T-cell (primary cell): ENCODE measurements at regions not wholly inside any gene's neighbourhood (a gene's known extent, or its start where the extent isn't known, plus 50 kb on each side); places are given as distances from the start of the nearest gene placed in this dataset.

ENCODE experiments used
- ATAC-seq, 4 experiments: fragments of 200-7000 bp in 3 of 4; fragments of 150-1000 bp in 1 of 4; cut with Tn5 transposase; replicated peaks in 1 of 4; 1 replicate in 3 of 4; 2 replicates in 1 of 4; pipeline ENCODE4 v1.10.0; 2021; ENCODE audit warnings: moderate library complexity in 3 of 4, mild to moderate bottlenecking in 2 of 4, moderate number of reproducible peaks in 1 of 4
- CTCF ChIA-PET, 2 donors: fragments of 300-600 bp; sonication (Branson Sonifier 250); formaldehyde crosslinking; loops; one replicate each; lab custom pipeline; 2022; ENCODE audit warnings: antibody characterized with exemption in 2 of 2; lab: Charles Lee
- POLR2A ChIA-PET, 2 donors: fragments of 300-600 bp; sonication (Branson Sonifier 250); formaldehyde crosslinking; loops; one replicate each; lab custom pipeline; 2022; ENCODE audit warnings: antibody characterized with exemption in 2 of 2; lab: Charles Lee
- DNase-seq, 35 experiments: peaks; one replicate each; pipeline versions ENCODE4 v3.0.0 to v3.0.0-alpha.2; 2013 to 2023
- H3K27ac ChIP-seq: one replicate; pipeline ENCODE4 v1.5.1; 2013; ENCODE audit warnings: low read length
- H3K27me3 ChIP-seq, 2 experiments: replicated peaks in 1 of 2; 1 replicate in 1 of 2; 2 replicates in 1 of 2; pipeline versions ENCODE4 v1.6.1 to v1.7.0; 2013; ENCODE audit warnings: low read length in 1 of 2, mixed read lengths in 1 of 2; ENCODE audit not compliant: control insufficient read depth in 2 of 2, insufficient read depth in 2 of 2; ENCODE audit errors: extremely low read depth in 1 of 2
- H3K36me3 ChIP-seq, 2 donors: 1 replicate in 1 of 2; 2 replicates in 1 of 2; pipeline versions ENCODE4 v1.6.1 to v1.7.0; 2013; ENCODE audit warnings: low read length in 1 of 2; ENCODE audit not compliant: control insufficient read depth in 2 of 2, insufficient read depth in 1 of 2; ENCODE audit errors: extremely low read depth in 1 of 2
- H3K4me1 ChIP-seq, 2 experiments: 1 replicate in 1 of 2; 2 replicates in 1 of 2; pipeline versions ENCODE4 v1.6.1 to v1.7.0; 2013; ENCODE audit warnings: low read length in 2 of 2, mixed read lengths in 1 of 2; ENCODE audit not compliant: insufficient read depth in 2 of 2, control insufficient read depth in 1 of 2; ENCODE audit errors: extremely low read depth in 1 of 2
- H3K4me3 ChIP-seq, 2 donors: 1 replicate in 1 of 2; 2 replicates in 1 of 2; pipeline versions ENCODE4 v1.5.1 to v1.7.0; 2013; ENCODE audit warnings: mild to moderate bottlenecking in 2 of 2, low read length in 1 of 2, moderate library complexity in 1 of 2; ENCODE audit not compliant: control insufficient read depth in 1 of 2; ENCODE audit errors: extremely low read depth in 1 of 2
- H3K9me3 ChIP-seq: 2 replicates; pipeline ENCODE4 v1.7.0; 2013
- H3K27ac Mint-ChIP-seq, 2 donors: one replicate each; pipeline ENCODE4 v1.8.0; 2020 to 2021; ENCODE audit warnings: mild to moderate bottlenecking in 2 of 2, mixed read lengths in 2 of 2
- H3K27me3 Mint-ChIP-seq, 2 donors: one replicate each; pipeline ENCODE4 v1.8.0; 2021 to 2022; ENCODE audit warnings: mixed read lengths in 2 of 2
- H3K36me3 Mint-ChIP-seq: one replicate; pipeline ENCODE4 v1.8.0; 2021; ENCODE audit warnings: mixed read lengths
- H3K4me1 Mint-ChIP-seq, 3 donors: one replicate each; pipeline ENCODE4 v1.8.0; 2020 to 2022; ENCODE audit warnings: mixed read lengths in 3 of 3, mild to moderate bottlenecking in 1 of 3
- H3K4me3 Mint-ChIP-seq, 3 donors: one replicate each; pipeline ENCODE4 v1.8.0; 2020 to 2022; ENCODE audit warnings: mild to moderate bottlenecking in 3 of 3, mixed read lengths in 3 of 3, moderate library complexity in 3 of 3
- H3K9me3 Mint-ChIP-seq, 3 donors: one replicate each; pipeline ENCODE4 v1.8.0; 2020 to 2022; ENCODE audit warnings: mixed read lengths in 3 of 3
- WGBS: methylation state at CpG from one replicate; pipeline ENCODE4 v1.1.5; 2013; ENCODE audit warnings: missing lambda C conversion rate; ENCODE audit not compliant: insufficient coverage; 5-methylcytosine and 5-hydroxymethylcytosine counted together

DNA sequence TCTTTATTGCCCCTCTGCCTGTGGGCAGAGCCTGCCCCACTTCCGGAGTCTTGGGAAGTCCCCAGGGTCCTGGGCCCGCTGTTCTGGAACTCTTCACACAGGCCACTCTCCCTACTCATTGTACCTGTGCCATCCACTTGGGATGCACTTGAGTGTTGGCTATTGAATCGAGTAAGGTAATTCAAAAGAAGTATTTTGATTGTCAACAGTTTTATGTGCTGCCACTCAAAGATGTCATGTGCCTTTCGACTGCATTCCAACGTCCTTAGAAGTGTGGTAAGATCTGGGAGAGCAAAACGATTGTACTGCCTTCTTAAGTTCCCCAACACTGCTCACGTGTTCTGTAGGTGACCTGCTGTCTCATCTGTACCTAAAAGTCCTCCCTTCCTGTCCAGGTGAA, 77.0 kb upstream of the SMIM21 start:
- no peaks in the 10 kb centered on the region for H3K9me3 Mint-ChIP-seq
- Histone ChIP-seq H3K4me3 (no peak overlapping the region), H3K27me3 (peaks cover 0 to 10% of the 10 kb centered on the region in 2 experiments), H3K27ac (no peak overlapping the region), H3K36me3 (no peaks in the 10 kb centered on the region), H3K4me1 (no peaks in the 10 kb centered on the region), H3K9me3 (no peaks in the 10 kb centered on the region)
- CTCF ChIA-PET: no interaction called here
- H3K36me3 Mint-ChIP-seq: no peaks in the 10 kb centered on the region
- H3K4me3 Mint-ChIP-seq: no peak overlapping the region
- no peak overlapping the region for H3K27ac Mint-ChIP-seq
- POLR2A ChIA-PET: no interaction called here
- peaks cover 29 to 47% of the 10 kb centered on the region in 2 donors for H3K27me3 Mint-ChIP-seq
- DNase-seq (no peak), ATAC-seq (no peak)
- WGBS: 56% methylated on average over 3 of the region's 7 CpGs
- H3K4me1 Mint-ChIP-seq: no peaks in the 10 kb centered on the region

DNA sequence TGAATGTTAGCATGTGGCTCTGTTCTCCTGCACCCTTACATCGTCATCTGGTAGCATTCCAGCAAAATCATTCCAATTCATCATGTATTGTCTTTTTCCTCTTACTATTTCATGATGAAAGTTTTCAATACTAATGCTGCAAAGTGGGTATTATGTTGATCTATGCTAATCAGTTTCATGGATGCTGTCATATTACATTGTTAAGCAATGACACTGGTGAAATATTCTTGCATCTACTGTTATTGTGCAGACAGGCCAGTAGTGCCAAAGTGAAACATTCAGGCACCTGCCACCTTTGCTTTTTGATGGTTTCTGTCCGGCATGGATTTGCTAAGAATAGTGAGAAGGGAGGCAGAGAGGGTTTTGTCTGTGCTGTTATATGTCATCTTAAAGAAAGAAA, 76.1 kb upstream of the SMIM21 start:
- POLR2A ChIA-PET: interaction anchor here in 1 of 2 donors (0.6 kb wide), 1 partner anchor 426 kb away, joined by 5 read pairs; no protein-coding TSS in a partner anchor
- no peak overlapping the region for H3K4me3 ChIP-seq
- ATAC-seq: no peak
- no peaks in the 10 kb centered on the region for H3K4me1 ChIP-seq
- Mint-ChIP-seq H3K27me3 (peaks cover 33 to 53% of the 10 kb centered on the region in 2 donors), H3K36me3 (no peaks in the 10 kb centered on the region), H3K4me1 (no peaks in the 10 kb centered on the region), H3K9me3 (no peaks in the 10 kb centered on the region), H3K4me3 (no peak overlapping the region), H3K27ac (no peak overlapping the region)
- H3K27me3 ChIP-seq: peaks cover 0 to 5% of the 10 kb centered on the region in 2 experiments
- H3K9me3 ChIP-seq: no peaks in the 10 kb centered on the region
- WGBS: 100% methylated on average over 1 of the region's 2 CpGs
- H3K27ac ChIP-seq: no peak overlapping the region
- no peak for DNase-seq
- no peaks in the 10 kb centered on the region for H3K36me3 ChIP-seq
- CTCF ChIA-PET: no interaction called here

DNA sequence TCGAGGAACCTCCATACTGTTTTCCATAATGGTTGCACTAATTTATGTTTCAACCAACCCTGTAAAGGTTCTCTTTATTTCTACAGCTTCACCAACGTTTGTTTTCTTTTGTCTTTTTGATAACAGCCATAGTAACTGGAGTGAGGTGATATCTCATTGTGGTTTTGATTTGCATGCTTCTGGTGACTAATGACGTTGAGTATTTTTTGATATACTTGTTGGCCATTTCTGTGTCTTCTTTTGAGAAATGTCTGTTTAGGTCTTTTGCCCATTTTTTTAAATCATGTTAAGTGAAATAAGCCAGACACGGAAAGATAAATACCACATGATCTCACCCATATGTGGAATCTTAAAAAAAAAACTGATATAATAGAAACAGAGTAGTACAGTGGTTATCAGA, 74.8 kb upstream of the SMIM21 start:
- ChIA-PET CTCF (no interaction called here), POLR2A (no interaction called here)
- Histone ChIP-seq H3K4me1 (no peaks in the 10 kb centered on the region), H3K36me3 (no peaks in the 10 kb centered on the region), H3K27me3 (peaks cover 0 to under 1% of the 10 kb centered on the region in 2 experiments), H3K4me3 (no peak overlapping the region), H3K27ac (no peak overlapping the region), H3K9me3 (no peaks in the 10 kb centered on the region)
- no peak for DNase-seq
- Mint-ChIP-seq H3K9me3 (no peaks in the 10 kb centered on the region), H3K4me3 (no peak overlapping the region), H3K27ac (no peak overlapping the region), H3K36me3 (no peaks in the 10 kb centered on the region), H3K4me1 (no peaks in the 10 kb centered on the region), H3K27me3 (peaks cover 39 to 49% of the 10 kb centered on the region in 2 donors)
- WGBS: no CpG with 5 or more reads among the region's 4 CpGs
- no peak for ATAC-seq

DNA sequence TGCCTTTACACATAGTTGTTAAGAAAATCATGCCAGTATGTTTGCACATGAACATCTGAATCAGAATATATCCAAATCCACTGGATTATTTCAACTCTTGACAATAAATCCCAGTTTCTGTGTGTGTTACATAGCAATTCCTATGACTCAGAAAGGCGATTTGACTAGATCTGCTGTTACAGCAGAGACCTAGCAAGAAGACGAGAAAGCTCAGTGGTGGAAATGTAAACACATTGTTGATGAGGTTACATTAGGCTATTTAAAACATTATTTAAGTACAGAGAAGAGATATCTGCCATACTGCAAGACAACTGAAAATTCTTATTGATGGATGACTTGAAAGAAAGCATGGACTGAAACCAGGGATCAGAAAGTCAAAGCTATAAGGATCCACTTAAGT, 73.0 kb upstream of the SMIM21 start:
- H3K27me3 ChIP-seq: peaks cover 0 to 4% of the 10 kb centered on the region in 2 experiments
- no peaks in the 10 kb centered on the region for H3K36me3 Mint-ChIP-seq
- H3K4me1 Mint-ChIP-seq: no peaks in the 10 kb centered on the region
- H3K36me3 ChIP-seq: no peaks in the 10 kb centered on the region
- no peaks in the 10 kb centered on the region for H3K9me3 Mint-ChIP-seq
- peaks cover 33 to 51% of the 10 kb centered on the region in 2 donors for H3K27me3 Mint-ChIP-seq
- no peak overlapping the region for H3K27ac ChIP-seq
- H3K4me3 ChIP-seq: no peak overlapping the region
- ATAC-seq: no peak
- ChIA-PET POLR2A (no interaction called here), CTCF (no interaction called here)
- no peaks in the 10 kb centered on the region for H3K4me1 ChIP-seq
- H3K27ac Mint-ChIP-seq: no peak overlapping the region
- no peak overlapping the region for H3K4me3 Mint-ChIP-seq
- DNase-seq: no peak
- no peaks in the 10 kb centered on the region for H3K9me3 ChIP-seq
- WGBS: 60% methylated on average over 1 of the region's 2 CpGs

DNA sequence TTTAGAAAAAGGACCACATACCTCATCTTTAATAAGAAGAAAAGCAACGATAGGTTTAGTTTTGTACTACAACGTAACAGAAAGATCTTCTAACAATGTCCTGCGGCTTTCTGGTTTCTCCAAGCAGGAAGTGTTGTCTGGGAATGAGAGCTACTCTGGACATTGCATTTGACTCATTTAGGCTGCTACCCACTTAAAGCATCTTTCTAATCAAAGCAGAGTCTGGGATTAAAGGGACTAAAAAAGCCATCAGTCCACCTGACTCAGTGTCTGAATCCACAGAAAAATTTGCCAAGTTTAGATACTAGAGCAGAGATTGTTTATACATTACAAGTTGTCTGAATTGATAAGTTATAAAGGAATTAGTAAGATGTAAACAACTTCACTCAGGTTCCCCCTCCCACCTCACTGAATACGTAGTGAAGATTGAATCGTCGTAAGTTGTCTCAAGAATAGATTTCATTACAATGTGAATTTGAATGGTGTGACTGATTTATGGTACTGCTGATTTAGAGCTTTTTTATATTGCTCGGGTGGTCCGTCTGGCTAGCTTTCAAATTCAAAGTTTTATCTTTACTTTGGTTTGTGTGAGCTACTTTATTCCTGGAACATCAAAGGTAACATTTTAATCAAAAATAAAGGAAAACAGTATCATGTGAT, 70.2 kb upstream of the SMIM21 start:
- H3K4me1 ChIP-seq: no peaks in the 10 kb centered on the region
- no peak overlapping the region for H3K27ac ChIP-seq
- Mint-ChIP-seq H3K27me3 (peaks cover 28 to 37% of the 10 kb centered on the region in 2 donors), H3K27ac (no peak overlapping the region), H3K4me3 (no peak overlapping the region), H3K9me3 (no peaks in the 10 kb centered on the region), H3K36me3 (no peaks in the 10 kb centered on the region), H3K4me1 (no peaks in the 10 kb centered on the region)
- H3K4me3 ChIP-seq: no peak overlapping the region
- H3K9me3 ChIP-seq: no peaks in the 10 kb centered on the region
- WGBS: no CpG with 5 or more reads among the region's 8 CpGs
- no peaks in the 10 kb centered on the region for H3K36me3 ChIP-seq
- CTCF ChIA-PET: interaction anchor here in 1 of 2 donors (0.7 kb wide), 1 partner anchor 168 kb away, joined by 4 read pairs; no protein-coding TSS in a partner anchor
- peaks cover 0 to 9% of the 10 kb centered on the region in 2 experiments for H3K27me3 ChIP-seq
- no peak for DNase-seq
- POLR2A ChIA-PET: interaction anchor here (0.6 to 0.9 kb wide), 3 partner anchors 14 to 1809 kb away, joined by 3 read pairs; no protein-coding TSS in a partner anchor
- ATAC-seq: no peak

DNA sequence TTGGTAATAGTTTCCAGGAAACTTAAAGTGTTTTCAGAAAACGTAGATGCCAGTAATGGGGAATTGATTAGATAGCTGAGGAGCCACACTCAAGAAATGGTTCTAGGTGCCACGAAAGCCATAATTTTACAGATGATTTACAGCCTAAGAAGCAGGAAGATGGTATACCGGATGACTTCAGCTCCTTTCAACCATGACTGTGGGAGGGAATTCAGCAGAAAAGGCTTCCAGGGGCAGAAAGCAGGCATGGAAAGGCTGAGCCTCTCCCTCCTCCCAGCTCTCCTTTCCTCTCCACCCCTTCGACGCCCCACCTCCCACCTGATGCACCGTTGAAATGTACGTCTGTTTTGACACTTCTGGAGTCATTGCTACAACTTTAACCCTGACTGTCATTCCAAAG, 68.6 kb upstream of the SMIM21 start:
- no peak overlapping the region for H3K27ac ChIP-seq
- H3K4me1 ChIP-seq: no peaks in the 10 kb centered on the region
- H3K27ac Mint-ChIP-seq: no peak overlapping the region
- CTCF ChIA-PET: no interaction called here
- peaks cover 26 to 36% of the 10 kb centered on the region in 2 donors for H3K27me3 Mint-ChIP-seq
- H3K36me3 Mint-ChIP-seq: no peaks in the 10 kb centered on the region
- WGBS: 74% methylated on average over 6 of the region's 7 CpGs
- H3K27me3 ChIP-seq: peaks cover 0 to 9% of the 10 kb centered on the region in 2 experiments
- no peak overlapping the region for H3K4me3 Mint-ChIP-seq
- H3K4me3 ChIP-seq: no peak overlapping the region
- no peaks in the 10 kb centered on the region for H3K9me3 ChIP-seq
- DNase-seq (no peak), ATAC-seq (no peak)
- H3K4me1 Mint-ChIP-seq: no peaks in the 10 kb centered on the region
- POLR2A ChIA-PET: no interaction called here
- H3K36me3 ChIP-seq: no peaks in the 10 kb centered on the region
- H3K9me3 Mint-ChIP-seq: no peaks in the 10 kb centered on the region
